A673 (cell line): ENCODE measurements at regions not wholly inside any gene's neighbourhood (a gene's known extent, or its start where the extent isn't known, plus 50 kb on each side); places are given as distances from the start of the nearest gene placed in this dataset.
A peak's percentile ranks its signal among the peaks of the same experiment; 100 is the strongest.

ENCODE experiments used
- BruUV-seq: library from RNA; stranded (reverse); fragments of 400-500 nt; replicated peaks from 2 replicates; lab custom pipeline; 2021; lab: Mats Ljungman, UMichigan
- CTCF ChIA-PET: fragments of 300-600 bp; sonication (Branson Sonifier 250); formaldehyde crosslinking; loops from one replicate; lab custom pipeline; 2022; ENCODE audit warnings: antibody characterized with exemption; lab: Charles Lee
- POLR2A ChIA-PET: fragments of 300-600 bp; sonication (Branson Sonifier 250); formaldehyde crosslinking; loops from one replicate; lab custom pipeline; 2022; ENCODE audit warnings: antibody characterized with exemption; ENCODE audit not compliant: low non-redundant PET; lab: Charles Lee
- DNase-seq: peaks from one replicate; pipeline ENCODE4 v3.0.0-alpha.2; 2015; ENCODE audit warnings: low spot score
- H3K27ac ChIP-seq: fragments of 200-600 bp; sonication (generic); 2 replicates; pipeline ENCODE4 v1.5.1; 2016; ENCODE audit warnings: mixed run types, low read depth, mild to moderate bottlenecking, mixed read lengths, antibody characterized with exemption, low read length; ENCODE audit not compliant: poor library complexity, severe bottlenecking
- H3K27me3 ChIP-seq: fragments of 200-600 bp; sonication (generic); replicated peaks from 2 replicates; pipeline ENCODE4 v1.6.1; 2017; ENCODE audit warnings: mixed run types, low read depth, mild to moderate bottlenecking, mixed read lengths, antibody characterized with exemption, low read length; ENCODE audit not compliant: insufficient read depth, poor library complexity
- H3K36me3 ChIP-seq: fragments of 200-600 bp; sonication (generic); 2 replicates; pipeline ENCODE4 v1.6.1; 2016; ENCODE audit warnings: mixed run types, mild to moderate bottlenecking, mixed read lengths, antibody characterized with exemption, low read length; ENCODE audit not compliant: insufficient read depth, poor library complexity, severe bottlenecking
- H3K4me1 ChIP-seq: fragments of 200-600 bp; sonication (generic); 2 replicates; pipeline ENCODE4 v1.6.1; 2017; ENCODE audit warnings: mixed run types, mild to moderate bottlenecking, mixed read lengths, antibody characterized with exemption, low read length; ENCODE audit not compliant: insufficient read depth, poor library complexity, severe bottlenecking
- H3K4me3 ChIP-seq: fragments of 200-600 bp; sonication (generic); 2 replicates; pipeline ENCODE4 v1.5.1; 2016; ENCODE audit warnings: low read depth, mixed run types, mild to moderate bottlenecking, mixed read lengths, low read length; ENCODE audit not compliant: poor library complexity, severe bottlenecking
- H3K9me3 ChIP-seq: fragments of 200-600 bp; sonication (generic); 2 replicates; pipeline ENCODE4 v1.6.1; 2016; ENCODE audit warnings: mixed run types, low read depth, mild to moderate bottlenecking, mixed read lengths, antibody characterized with exemption, low read length; ENCODE audit not compliant: poor library complexity, severe bottlenecking
- EZH2 ChIP-seq: fragments of 200-600 bp; sonication (generic); IDR thresholded peaks from 2 replicates; pipeline ENCODE4 v1.6.1; 2017; ENCODE audit warnings: borderline replicate concordance, low read depth, mild to moderate bottlenecking, mixed read lengths, antibody characterized with exemption, low read length; ENCODE audit not compliant: poor library complexity, severe bottlenecking
- intact Hi-C: fragments of 100-400 bp; cut with micrococcal nuclease; formaldehyde crosslinking; loops from one replicate; pipeline ENCODE4 v1.10.0; 2022; ENCODE audit not compliant: unreplicated experiment
- TF ChIP-seq, protein P1 (sequence below): fragments of 300-800, 200-600 bp; sonication (generic); conservative IDR thresholded peaks from 2 replicates; pipeline ENCODE4 v1.5.1; 2017; ENCODE audit warnings: low read depth, mild to moderate bottlenecking, antibody characterized with exemption, low read length, moderate library complexity, mixed read lengths

GRCh38 chr9:29038332-29038731 is 1465.1 kb upstream of the C9orf72 start:
- H3K4me1 ChIP-seq = peaks cover 15% of the 10 kb centered on the region
- no peaks in the 10 kb centered on the region for H3K27me3 ChIP-seq
- H3K27ac ChIP-seq = no peak overlapping the region
- no peaks in the 10 kb centered on the region for H3K9me3 ChIP-seq
- no peak for DNase-seq
- no peak for TF ChIP-seq EZH2
- TF ChIP-seq, protein P1, sequence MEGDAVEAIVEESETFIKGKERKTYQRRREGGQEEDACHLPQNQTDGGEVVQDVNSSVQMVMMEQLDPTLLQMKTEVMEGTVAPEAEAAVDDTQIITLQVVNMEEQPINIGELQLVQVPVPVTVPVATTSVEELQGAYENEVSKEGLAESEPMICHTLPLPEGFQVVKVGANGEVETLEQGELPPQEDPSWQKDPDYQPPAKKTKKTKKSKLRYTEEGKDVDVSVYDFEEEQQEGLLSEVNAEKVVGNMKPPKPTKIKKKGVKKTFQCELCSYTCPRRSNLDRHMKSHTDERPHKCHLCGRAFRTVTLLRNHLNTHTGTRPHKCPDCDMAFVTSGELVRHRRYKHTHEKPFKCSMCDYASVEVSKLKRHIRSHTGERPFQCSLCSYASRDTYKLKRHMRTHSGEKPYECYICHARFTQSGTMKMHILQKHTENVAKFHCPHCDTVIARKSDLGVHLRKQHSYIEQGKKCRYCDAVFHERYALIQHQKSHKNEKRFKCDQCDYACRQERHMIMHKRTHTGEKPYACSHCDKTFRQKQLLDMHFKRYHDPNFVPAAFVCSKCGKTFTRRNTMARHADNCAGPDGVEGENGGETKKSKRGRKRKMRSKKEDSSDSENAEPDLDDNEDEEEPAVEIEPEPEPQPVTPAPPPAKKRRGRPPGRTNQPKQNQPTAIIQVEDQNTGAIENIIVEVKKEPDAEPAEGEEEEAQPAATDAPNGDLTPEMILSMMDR = no peak
- ChIA-PET CTCF (no interaction called here), POLR2A (no interaction called here)
- H3K4me3 ChIP-seq = no peak overlapping the region
- BruUV-seq = no TSS peak
- no peaks in the 10 kb centered on the region for H3K36me3 ChIP-seq
- intact Hi-C loops = no loop called here

DNA sequence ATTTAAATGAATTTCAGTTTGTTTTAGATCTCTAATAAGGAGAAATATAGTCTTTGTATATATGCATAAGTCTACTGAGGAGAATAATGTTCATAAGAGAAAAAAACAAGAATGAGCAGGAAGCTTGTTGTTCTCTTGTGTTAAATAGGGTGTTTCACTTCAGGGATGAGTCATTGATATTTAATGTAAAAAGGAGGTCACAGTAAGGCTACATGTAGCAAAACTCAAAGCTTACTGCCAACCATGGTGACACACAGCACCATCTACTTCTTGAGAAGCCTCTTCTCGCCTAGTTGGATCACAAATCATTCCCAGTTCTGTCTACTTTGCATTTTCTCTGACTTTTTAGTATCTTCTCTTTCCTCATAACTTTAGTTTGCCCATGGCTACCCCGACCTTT is 1466.0 kb upstream of the C9orf72 start:
- ChIA-PET CTCF (no interaction called here), POLR2A (no interaction called here)
- TF ChIP-seq, protein P1 = no peak
- TF ChIP-seq EZH2 = no peak
- no peaks in the 10 kb centered on the region for H3K27me3 ChIP-seq
- H3K27ac ChIP-seq = peak overlapping the region; percentile 46
- intact Hi-C loops = no loop called here
- no peaks in the 10 kb centered on the region for H3K36me3 ChIP-seq
- peak; percentile 68 for DNase-seq
- BruUV-seq = no TSS peak
- peaks cover 15% of the 10 kb centered on the region for H3K4me1 ChIP-seq
- no peak overlapping the region for H3K4me3 ChIP-seq
- H3K9me3 ChIP-seq = no peaks in the 10 kb centered on the region

DNA sequence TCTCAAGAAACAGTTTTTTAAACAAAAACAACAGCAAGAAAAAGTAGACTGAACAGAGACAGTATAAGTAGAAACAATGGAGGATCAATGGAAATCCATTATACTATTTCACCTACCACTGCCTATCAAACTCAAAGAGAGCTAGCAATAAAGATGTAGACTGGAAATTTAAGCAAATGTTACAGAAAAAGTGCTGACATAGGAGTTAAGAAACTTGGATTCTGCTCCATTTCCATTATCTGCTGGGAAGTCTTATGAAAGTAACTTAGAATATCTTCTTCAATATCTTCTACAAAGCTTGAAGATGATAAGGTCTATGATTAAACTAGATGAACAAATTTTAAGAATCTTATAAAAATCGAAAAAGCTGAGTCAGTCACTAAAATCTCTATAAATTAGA is 1469.8 kb upstream of the C9orf72 start:
- ChIA-PET POLR2A (no interaction called here), CTCF (no interaction called here)
- DNase-seq = no peak
- H3K27ac ChIP-seq = no peak overlapping the region
- TF ChIP-seq EZH2 = no peak
- TF ChIP-seq, protein P1 = no peak
- intact Hi-C loops = no loop called here
- H3K36me3 ChIP-seq = no peaks in the 10 kb centered on the region
- peaks cover 15% of the 10 kb centered on the region for H3K4me1 ChIP-seq
- H3K27me3 ChIP-seq = no peaks in the 10 kb centered on the region
- no TSS peak for BruUV-seq
- H3K4me3 ChIP-seq = no peak overlapping the region
- H3K9me3 ChIP-seq = no peaks in the 10 kb centered on the region
